NCI-H2196 (cell line): ENCODE measurements at regions not wholly inside any gene's neighbourhood (a gene's known extent, or its start where the extent isn't known, plus 50 kb on each side); places are given as distances from the start of the nearest gene placed in this dataset.
A peak's percentile ranks its signal among the peaks of the same experiment; 100 is the strongest.

Experiments used
- DNase-seq: peaks from one replicate; lab custom pipeline; 2025; ENCODE audit not compliant: unreplicated experiment; lab: John Stamatoyannopoulos, UW

DNA sequence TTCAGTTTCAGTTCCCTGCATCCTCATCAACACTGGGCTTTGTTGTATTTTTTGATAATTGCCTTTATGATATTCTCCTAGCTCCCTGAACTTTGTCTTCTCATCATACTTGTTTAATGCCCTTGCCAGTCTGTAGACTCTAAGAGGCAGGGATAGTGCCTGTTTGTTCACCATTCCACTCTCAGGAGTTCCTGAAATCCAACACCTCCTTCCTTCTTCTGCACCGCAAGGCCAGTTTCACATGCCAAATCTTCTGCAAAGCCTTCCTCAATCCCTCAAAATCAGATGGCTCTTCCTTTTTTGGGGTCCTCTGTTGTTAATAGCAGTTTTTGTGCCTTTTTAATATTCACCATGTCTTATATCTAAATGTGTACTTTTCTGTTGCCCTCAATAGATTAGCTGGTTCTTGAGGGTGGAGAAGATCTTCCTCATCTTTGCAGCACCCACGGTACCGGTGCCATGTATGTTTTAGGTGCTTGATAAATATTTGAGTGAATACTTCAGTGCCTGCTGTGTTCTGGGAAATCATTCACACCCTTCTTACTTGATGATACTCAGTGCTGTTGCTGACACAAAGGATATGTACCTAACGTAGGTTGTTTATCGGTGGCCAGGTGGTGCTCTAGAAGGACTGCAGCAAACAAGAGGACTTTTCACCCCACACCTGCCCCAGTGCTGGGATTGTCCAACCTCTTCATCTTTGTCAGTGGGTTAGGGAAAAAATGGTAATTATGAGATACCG, 85.3 kb upstream of the LIMCH1 start:
- DNase-seq: peak; percentile 62

DNA sequence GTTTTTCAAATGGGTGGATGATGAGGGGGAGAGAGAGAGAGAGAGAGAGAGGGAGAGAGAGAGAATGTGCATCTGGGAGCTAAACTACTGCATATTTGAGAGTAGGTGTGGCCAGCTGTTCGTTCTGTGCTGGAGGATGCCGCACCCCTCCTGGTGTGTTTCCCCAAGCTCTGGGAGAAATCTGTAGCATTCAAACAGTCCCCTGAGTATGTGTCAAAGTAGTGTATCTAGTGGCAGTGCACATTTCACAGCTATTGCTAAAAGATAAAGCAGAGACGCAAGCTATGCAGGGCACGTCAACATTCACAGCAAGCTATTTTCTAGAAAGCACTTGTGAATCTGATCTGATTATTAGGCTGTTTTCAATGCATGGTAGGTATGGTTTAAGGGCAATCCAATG, 83.5 kb upstream of the LIMCH1 start:
- DNase-seq: no peak

DNA sequence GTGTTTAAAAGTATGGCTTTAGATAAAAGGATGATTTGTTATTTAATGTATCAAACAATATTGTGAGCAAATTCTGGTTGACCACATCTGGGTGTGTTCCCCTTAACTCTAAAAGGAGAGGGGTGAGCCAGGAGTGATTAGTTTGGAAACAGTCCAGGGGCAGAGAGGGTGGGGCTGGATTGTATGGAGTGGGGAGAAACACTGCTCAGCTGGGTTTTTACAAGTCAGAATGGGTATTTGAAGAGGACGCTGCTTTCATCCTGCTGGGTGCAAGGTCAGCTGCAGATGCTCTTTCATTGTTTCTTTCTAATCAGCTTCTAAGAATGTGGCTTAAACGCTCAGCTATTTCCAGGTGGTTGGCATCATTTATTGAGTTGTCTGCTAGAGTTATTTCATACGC, 82.8 kb upstream of the LIMCH1 start:
- DNase-seq: peak; percentile 15

DNA sequence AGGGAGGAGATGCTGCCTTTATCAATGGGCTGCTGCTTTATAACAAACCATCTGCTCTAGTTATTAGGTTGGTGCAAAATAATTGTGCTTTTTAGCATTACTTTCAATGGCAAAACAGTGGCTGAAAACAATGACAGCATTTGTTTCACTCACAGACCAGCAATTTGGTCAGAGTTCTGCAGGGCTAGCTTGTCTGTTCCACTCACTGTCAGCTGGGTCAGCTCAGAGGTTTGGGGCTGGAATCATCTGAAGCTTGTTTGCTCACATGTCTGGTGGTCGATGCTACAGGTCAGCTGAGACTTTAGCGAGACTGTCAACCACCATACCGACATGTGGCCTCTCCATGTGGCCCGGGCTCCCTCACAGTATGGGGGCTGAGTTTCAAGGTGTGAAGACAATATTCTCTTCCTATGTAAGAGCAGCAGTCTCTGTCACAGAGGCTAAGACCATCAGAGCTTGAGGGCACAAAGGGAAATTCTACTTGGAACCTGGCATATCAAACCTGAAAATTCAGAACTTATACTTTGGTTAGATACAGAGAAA, 81.3 kb upstream of the LIMCH1 start:
- no peak for DNase-seq

DNA sequence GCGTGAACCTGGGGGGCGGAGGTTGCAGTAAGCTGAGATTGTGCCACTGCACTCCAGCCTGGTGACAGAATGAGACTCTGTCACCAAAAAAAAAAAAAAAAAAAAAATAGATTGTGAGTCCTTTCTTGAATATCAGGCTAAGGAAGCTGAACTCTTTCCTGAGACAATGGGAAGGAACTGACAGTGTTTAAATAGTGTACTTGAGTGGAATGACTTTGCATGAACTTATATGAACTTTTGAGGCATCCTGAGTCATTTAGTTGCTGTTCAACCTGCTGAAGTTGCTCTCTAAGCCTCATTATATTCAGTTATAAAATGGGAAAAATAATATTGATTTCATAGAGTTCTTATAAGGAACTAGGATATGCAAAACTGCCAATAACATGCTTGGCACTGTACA, 79.3 kb upstream of the LIMCH1 start:
- DNase-seq: no peak

DNA sequence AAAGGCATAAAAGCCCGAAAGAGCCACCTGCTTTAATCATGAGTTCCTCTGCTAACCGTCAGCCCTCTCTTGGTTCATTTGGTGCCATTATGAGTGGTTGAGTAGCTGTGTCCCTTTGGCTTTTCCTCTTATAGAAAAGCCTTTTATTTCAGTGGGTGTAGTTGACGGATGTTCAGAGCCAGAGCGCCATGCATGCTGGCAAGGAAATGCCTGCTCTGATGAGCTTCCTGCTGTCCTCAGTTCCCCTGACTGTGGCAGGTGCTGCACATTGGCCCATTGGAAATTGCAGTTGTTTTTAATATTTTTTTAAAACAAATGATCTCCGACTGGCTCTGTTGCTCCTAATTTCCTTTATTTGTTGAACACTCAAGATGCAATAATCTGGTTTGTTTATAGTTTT, 77.3 kb upstream of the LIMCH1 start:
- no peak for DNase-seq

DNA sequence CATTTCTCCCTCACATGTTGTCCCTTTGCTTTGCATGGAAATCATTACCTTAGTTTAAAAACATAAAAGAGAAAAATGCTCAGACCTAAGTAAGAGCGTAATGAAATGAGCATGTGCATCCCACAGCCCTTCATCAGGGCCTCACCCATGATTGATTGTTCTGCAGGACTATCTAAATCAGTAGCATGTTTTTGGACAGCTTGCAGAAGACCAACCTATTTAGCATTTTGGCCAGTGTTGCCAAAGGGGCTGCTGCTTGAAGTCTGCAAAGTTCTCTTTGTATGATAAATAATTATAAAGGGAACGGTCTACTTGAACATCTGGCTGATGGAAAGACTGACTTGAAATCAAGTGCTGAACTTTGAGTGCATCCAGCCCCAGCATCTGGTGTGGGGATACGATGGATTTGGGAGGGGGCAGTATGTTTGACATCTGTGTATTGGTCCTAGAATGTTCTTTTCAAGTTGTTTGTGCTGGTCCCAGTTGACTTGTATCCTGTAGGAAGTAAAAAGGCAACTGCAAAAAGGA, 76.1 kb upstream of the LIMCH1 start:
- DNase-seq: no peak

DNA sequence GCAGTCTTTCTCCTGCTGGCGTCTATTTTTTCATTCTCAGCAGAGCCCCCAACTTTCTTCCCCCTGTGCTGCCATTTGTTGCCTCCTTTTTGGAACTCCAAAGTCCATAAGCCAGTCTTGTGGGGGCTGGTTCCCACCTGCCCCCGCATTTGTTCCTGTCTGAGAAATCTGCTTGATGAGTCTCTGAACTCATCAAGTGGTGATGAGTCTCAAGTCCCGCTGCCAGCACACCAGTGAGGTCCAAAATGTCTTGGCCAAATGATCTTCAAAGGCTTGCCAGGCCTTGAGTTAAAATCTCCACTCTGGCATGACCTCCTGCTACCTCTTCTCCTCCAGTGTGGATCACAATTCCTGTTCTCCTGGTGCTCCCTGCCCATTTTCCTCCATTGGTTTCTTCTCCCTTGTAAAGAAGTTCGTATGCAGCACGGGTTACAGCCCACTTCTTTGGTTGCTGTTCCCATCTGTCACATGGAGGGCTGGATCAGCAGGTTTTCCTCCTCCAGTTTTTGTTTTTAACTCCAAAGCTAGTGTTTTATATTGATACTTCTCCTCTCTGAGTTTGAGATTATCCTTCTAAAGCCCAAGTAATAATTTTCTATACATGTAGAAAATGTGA, 72.7 kb upstream of the LIMCH1 start:
- no peak for DNase-seq

DNA sequence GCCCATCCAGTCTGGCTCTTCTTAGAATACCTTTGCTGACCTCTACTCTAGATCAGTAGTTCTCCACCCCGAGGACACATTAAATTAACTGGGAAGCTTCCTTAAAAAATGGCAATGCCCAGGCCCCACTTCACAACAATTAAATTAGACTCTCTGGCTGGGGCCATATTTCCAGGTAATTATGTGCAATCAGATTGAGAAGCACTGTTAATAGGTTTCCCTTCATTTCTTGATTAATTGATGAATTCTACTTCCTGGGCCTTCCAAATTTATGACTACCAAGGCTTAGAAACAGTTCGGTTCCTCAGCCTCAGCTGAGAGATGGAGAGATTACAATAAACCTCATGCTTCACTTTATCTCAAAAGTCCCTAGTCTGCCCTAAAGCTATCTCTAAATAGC, 71.7 kb upstream of the LIMCH1 start:
- no peak for DNase-seq

DNA sequence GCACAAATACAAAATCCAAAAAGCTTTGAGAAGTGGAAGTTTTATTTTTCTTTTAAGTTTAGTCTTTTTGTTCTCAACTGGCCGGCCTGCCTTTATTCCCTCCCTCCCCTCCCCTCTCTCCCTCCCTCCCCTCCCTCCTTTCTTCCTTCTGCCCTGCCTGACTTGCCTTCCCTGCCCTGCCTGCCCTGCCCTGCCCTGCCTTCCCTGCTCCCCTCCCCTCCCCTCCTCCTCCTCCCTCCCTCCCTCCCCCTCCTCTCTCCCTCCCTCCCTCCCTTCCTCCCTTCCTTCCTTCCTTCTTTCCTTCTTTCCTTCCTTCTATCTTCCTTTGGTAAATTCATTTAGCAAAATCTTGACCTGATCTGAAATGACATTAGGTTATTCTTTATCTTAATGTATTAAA, 69.8 kb upstream of the LIMCH1 start:
- DNase-seq: no peak

DNA sequence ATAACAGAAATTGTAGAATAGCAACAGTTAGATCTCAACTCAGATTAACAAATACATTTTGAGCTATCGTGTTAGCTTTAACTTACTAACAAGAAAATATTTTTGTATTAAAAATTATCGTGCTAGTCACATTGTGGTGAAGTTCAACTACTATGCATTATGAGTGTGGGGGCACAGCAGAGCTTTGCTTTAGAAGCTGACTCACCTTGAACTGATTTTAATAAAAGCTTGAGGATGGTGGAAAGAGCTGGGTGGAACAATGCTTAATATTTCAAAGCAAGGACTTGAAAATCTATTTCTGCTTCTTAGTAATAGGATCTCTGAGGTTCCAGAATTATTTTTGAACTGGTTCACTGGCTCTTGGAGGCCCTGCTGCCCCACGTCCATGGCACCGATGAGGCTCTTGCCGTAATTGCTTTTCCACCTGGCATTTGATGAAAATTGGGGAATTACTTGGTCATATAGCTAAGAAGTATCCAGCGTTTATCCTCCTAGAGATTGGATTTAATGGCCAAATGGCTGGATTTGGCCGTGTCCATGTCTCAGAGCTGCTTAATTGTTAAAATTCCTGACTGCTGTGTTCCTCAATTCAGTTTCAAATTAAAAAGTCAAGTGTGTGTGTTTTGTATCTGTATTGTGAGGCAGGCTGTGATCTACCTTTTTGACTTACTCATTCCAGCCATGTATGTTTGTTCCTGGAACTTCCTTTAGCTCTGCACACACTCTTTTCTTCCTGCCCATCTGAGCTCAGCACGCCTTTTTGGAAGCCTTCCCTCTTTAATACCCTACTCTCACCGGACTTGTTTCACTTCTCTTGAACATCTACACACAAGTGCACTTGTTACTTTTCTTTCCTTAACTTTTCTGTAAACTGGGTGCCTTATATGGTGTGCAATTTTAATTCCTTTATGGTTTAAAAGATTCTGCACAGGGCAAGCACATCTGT, 66.6 kb upstream of the LIMCH1 start:
- no peak for DNase-seq

DNA sequence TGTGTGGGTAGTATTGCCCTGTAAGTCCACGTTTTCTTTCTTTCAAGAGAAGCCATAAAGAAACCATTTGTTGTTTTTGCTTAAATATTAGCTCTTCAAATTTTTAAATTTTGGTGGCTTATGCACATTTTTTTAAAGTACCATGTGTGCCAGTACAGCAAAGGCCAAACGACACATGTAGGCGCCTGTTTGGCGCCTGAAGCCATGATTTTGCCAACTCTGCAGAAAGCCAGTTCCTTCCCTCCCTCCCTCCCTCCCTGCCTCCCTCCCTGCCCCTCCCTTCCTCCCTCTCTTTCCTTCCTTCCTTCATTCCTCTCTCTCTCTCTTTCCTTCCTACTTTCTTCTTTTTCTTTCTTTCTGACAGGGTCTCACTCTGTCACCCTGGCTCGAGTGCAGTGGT, 65.9 kb upstream of the LIMCH1 start:
- DNase-seq: no peak

DNA sequence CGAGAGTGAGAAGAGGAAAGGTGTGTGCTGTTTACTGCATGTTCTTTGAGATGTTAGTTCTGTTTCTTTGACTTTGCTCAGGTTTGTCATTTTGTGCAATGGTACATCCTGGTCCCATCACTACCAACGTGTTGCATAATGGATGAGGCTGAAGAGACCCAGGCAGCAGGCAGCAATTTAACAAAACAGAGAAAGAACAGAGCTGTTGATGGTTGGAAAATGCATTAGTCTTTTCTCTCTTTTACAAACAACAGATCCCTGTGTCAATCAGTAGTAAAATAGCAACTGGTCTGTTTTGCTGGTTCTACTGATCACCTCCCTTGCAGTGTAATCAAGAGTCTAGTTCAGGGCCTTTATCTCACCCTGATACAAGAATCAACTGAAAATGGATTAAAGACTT, 64.8 kb upstream of the LIMCH1 start:
- DNase-seq: no peak

DNA sequence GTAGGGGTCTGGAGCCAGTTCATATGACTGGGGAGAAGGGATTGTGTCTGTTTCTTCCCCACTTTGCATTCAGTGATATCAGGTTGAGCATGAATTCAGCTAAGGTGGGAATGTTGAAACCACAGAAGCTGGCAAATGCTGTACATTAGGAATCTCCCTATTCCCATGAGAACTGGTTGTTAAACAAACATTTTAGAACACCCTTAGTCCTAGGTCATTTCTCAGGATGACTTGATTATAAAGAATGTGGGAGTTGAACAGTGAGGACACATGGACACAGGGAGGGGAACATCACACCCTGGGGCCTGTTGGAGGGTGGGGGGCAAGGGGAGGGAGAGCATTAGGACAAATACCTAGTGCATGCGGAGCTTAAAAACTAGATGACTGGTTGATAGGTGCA, 62.6 kb upstream of the LIMCH1 start:
- DNase-seq: no peak

DNA sequence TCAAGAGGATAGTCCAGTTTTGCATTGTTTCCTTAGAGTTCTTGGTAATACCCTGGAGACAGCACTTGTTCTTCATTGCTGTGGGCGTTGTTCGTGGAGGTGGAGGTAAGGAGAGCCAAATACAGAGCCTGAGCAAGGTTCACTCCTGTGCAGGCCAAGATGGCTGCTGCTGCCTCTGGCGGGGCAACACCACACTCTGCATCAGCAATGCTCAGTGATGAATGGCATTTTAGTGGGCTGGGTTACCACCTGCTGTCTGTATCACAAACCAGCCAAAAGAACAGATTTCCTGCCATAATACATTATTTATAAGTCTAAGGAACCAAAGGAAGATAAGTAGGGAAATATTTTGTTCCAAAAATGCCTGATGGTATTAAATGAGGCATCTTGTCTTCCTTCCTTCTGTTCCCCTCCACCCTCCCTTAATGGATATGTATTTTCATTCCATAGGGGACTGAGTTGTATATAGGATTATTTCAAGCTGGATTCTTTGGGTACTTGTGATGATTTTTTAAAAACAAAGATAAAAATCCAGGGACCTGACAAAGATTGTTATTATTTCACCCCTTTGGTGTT, 61.6 kb upstream of the LIMCH1 start:
- no peak for DNase-seq

DNA sequence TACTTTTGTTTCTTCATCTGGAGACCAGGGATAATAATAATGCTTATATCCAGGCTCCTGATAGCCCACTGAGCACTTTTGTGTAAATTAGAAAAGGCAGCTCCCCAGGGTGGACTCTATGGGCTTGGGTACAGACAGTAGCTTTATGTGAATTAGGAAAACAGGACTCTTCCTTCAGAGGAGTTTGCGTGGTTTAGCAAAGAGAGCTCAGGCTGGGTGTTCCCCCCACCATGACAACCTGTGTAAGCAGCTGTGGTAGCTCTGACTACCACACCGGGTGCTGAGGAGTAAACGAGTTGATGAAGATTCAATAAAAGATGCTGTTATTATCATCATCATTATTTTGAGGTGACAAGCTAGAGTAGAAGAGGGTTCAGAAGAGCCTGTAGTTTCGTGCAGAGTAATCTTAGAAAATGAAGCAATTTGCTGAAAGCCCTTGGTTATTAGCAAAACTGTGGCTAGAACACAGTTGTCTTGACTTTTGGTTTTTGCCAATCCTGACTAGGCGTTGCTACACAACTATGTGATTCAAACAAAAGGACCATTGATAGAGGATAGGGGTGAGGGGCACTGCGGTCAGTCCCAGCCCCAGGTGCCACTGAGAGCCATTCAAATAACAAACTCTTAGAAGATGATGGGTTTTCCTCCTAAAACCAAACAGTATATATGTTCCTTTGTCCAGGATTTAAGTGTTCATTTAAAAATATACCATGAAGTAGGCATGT, 60.6 kb upstream of the LIMCH1 start:
- DNase-seq: no peak

DNA sequence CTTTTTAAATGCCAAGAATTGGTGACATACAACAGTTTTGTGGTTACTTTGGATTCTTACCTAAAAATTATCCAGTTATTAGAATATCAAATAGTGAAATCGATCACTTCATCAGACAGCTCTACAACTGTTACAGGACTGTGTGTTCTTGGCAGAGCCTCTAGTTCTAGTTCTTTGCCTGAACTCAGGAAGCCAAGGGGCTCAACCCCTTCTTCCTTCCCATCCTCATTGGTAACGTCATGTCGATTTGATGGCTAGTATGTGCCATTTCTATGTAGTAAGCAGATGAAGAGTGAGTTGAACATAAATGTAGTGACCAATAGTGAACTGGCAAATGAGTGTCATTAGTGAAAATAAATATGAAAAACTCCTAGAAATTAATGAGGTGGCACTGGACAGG, 59.4 kb upstream of the LIMCH1 start:
- DNase-seq: no peak

DNA sequence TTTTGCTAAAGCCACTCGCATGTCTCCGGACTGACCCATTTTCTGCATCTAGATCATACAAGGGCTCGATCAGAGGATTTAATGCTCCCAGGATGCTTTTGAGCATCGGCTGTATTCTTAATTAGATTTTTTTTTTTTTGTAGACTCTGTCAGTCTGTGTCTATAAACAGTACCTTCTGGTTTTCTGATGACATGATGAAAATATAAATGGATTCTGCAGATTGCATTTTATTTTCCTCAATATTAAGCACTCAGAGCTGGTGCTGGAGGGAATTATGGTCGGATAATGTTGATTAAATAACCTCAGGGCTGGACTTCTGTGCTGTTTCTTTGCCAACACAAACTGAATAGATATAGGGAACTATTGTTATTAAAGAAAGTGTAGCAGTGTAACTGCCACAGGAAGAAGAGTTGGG, 57.1 kb upstream of the LIMCH1 start:
- DNase-seq: no peak

DNA sequence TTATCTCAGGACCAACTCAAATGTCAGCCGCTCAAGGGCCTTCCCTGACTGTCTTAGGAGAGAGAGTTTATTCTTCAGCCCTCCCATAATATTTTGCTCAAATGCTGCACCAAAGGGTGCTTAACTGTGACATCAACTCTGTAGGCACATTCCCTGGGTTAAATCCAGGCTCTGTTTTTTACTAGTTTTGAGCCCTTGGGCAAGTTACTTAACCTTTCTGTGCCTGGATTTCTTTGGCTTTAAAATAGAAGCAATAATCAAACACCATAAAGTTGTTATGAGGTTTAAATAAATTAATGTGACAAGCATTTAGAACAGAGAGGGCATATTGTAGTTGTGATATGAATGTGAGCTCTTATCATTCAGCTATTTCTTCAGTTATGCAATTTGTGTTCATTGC, 54.2 kb upstream of the LIMCH1 start:
- DNase-seq: no peak

DNA sequence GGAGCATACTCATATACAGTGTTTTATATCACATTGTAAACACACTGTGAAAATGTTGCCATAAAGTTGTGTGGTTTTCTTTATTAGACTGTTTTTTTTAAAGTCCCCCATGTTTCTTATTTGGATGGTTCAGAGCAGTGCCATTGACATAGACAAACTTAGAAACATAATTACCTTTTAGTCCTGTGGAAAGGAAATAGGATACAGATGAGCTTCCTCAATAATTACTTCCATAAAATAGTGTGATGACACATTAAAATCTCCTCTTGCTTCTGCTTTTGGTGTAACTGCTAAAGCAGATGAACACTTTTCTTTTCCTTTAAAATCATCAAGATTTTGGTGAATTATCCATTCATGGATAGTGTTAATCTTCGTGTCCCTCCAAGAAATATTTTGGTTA, 52.9 kb upstream of the LIMCH1 start:
- DNase-seq: no peak
